K562 (cell line): ENCODE measurements at regions not wholly inside any gene's neighbourhood (a gene's known extent, or its start where the extent isn't known, plus 50 kb on each side); places are given as distances from the start of the nearest gene placed in this dataset.

Experiments used
- ATAC-seq: fragments of 200-7000 bp; cut with Tn5 transposase; 3 replicates; pipeline ENCODE4 v1.9.1; 2020; ENCODE audit warnings: moderate library complexity
- BruUV-seq: library from RNA; stranded (reverse); fragments of 400-500 nt; replicated peaks from 2 replicates; lab custom pipeline; 2021; lab: Mats Ljungman, UMichigan
- CTCF ChIA-PET: fragments of 300-600 bp; formaldehyde crosslinking; extraction: SDS; loops from one replicate; lab custom pipeline; 2021; ENCODE audit warnings: low intra/inter-chr PET ratio; lab: Yijun Ruan, JAX
- POLR2A ChIA-PET: fragments of 300-600, 350-650 bp; sonication (Branson Sonifier 250); formaldehyde crosslinking; extraction: SDS; loops from one replicate; lab custom pipeline; 2021; ENCODE audit warnings: antibody characterized with exemption, inconsistent platforms; lab: Yijun Ruan, JAX
- DNase-seq, 4 experiments: peaks; one replicate each; pipeline versions ENCODE4 v3.0.0 to v3.0.0-alpha.2; 2011 to 2018; ENCODE audit warnings: low spot score in 3 of 4, mixed read lengths in 3 of 4; ENCODE audit errors: extremely low read depth in 1 of 4
- FAIRE-seq: peaks from 2 replicates; lab custom pipeline; 2011; peaks lifted over from hg19 to GRCh38; lab: Jason Lieb, UNC
- H2AFZ ChIP-seq: 2 replicates; pipeline ENCODE4 v1.6.0; 2011; ENCODE audit warnings: low read depth, low read length, control low read depth, inconsistent platforms
- H3K27ac ChIP-seq: fragments of 200-600 bp; 3 replicates; pipeline ENCODE4 v1.8.0; 2011; ENCODE audit warnings: low read depth, mild to moderate bottlenecking, control low read depth, inconsistent platforms, low read length, moderate library complexity, mixed read lengths; ENCODE audit errors: extremely low read depth
- H3K27me3 ChIP-seq, 2 experiments: fragments of 300-600 bp in 1 of 2; 2 replicates in 1 of 2; 3 replicates in 1 of 2; pipeline versions ENCODE4 v1.6.0 to v1.8.0; 2011; ENCODE audit warnings: inconsistent platforms in 2 of 2, low read length in 2 of 2, mild to moderate bottlenecking in 1 of 2, mixed read lengths in 1 of 2, moderate library complexity in 1 of 2; ENCODE audit not compliant: control insufficient read depth in 2 of 2, insufficient read depth in 2 of 2
- H3K36me3 ChIP-seq: fragments of 300-600 bp; 3 replicates; pipeline ENCODE4 v1.8.0; 2011; ENCODE audit warnings: mild to moderate bottlenecking, low read length, inconsistent platforms; ENCODE audit not compliant: control insufficient read depth, insufficient read depth
- H3K4me1 ChIP-seq, 2 experiments: fragments of 200-600 bp in 1 of 2; replicated peaks in 1 of 2; 2 replicates in 1 of 2; 3 replicates in 1 of 2; pipeline versions ENCODE4 v1.5.1 to v1.8.0; 2011; ENCODE audit warnings: inconsistent platforms in 2 of 2, low read length in 2 of 2, mild to moderate bottlenecking in 1 of 2, mixed read lengths in 1 of 2, moderate library complexity in 1 of 2; ENCODE audit not compliant: control insufficient read depth in 2 of 2, insufficient read depth in 2 of 2
- H3K4me2 ChIP-seq: 2 replicates; pipeline ENCODE4 v1.6.1; 2011; ENCODE audit warnings: low read length, control low read depth, inconsistent platforms, mixed read lengths; ENCODE audit not compliant: insufficient read depth
- H3K4me3 ChIP-seq: fragments of 200-600 bp; sonication (generic), shearing (Covaris generic); 2 replicates; pipeline ENCODE4 v1.5.1; 2016; ENCODE audit warnings: control low read depth, inconsistent platforms
- H3K79me2 ChIP-seq: fragments of 200-600 bp; 3 replicates; pipeline ENCODE4 v1.8.0; 2011; ENCODE audit warnings: low read length, inconsistent platforms; ENCODE audit not compliant: control insufficient read depth, insufficient read depth
- H3K9ac ChIP-seq, 2 experiments: 2 replicates each; pipeline versions ENCODE4 v1.6.0 to v1.6.1; 2011; ENCODE audit warnings: low read depth in 2 of 2, low read length in 2 of 2, control low read depth in 1 of 2, inconsistent platforms in 1 of 2, mild to moderate bottlenecking in 1 of 2, mixed read lengths in 1 of 2; ENCODE audit not compliant: insufficient read depth in 1 of 2
- H3K9me1 ChIP-seq: one replicate; pipeline ENCODE4 v1.6.0; 2011; ENCODE audit warnings: inconsistent platforms, mild to moderate bottlenecking, low read length, moderate library complexity; ENCODE audit not compliant: control insufficient read depth, insufficient read depth
- H3K9me3 ChIP-seq: replicated peaks from 2 replicates; pipeline ENCODE4 v1.5.1; 2011; ENCODE audit warnings: low read depth, low read length, inconsistent platforms; ENCODE audit not compliant: control insufficient read depth, insufficient read depth
- H4K20me1 ChIP-seq: replicated peaks from 2 replicates; pipeline ENCODE4 v1.6.1; 2011; ENCODE audit warnings: low read length, inconsistent platforms, mixed read lengths; ENCODE audit not compliant: control insufficient read depth, insufficient read depth
- CBX3 ChIP-seq, 2 experiments: IDR thresholded peaks; 1 replicate in 1 of 2; 2 replicates in 1 of 2; pipeline ENCODE4 v1.6.1; 2012; ENCODE audit warnings: inconsistent platforms in 2 of 2, low read length in 2 of 2, borderline replicate concordance in 1 of 2, control low read depth in 1 of 2
- CCNT2 ChIP-seq: IDR thresholded peaks from 2 replicates; pipeline ENCODE4 v1.6.1; 2011; ENCODE audit warnings: borderline replicate concordance, low read depth, mild to moderate bottlenecking, moderate library complexity, mixed read lengths, low read length; ENCODE audit not compliant: insufficient read length; ENCODE audit errors: extremely low read depth
- HINFP ChIP-seq: fragments of 450-650 bp; conservative IDR thresholded peaks from 2 replicates; pipeline ENCODE4 v1.6.1; 2016; ENCODE audit warnings: missing genetic modification characterization, low read depth, mild to moderate bottlenecking, control low read depth, missing compliant biosample characterization
- HNRNPH1 ChIP-seq: fragments of 200-400 bp; formaldehyde crosslinking; optimal IDR thresholded peaks from 2 replicates; pipeline ENCODE3; 2017; ENCODE audit warnings: low read depth, mild to moderate bottlenecking, low read length, moderate library complexity
- PPARD ChIP-seq: fragments of 250-450 bp; sonication (Bioruptor Pico); IDR thresholded peaks from 2 replicates; pipeline ENCODE4 v1.8.0; 2022; ENCODE audit warnings: inconsistent platforms, mild to moderate bottlenecking, moderate library complexity
- RBM25 ChIP-seq: fragments of 200-400 bp; formaldehyde crosslinking; IDR thresholded peaks from 2 replicates; pipeline ENCODE4 v1.6.1; 2018; ENCODE audit warnings: low read length, low read depth, moderate library complexity; ENCODE audit not compliant: severe bottlenecking
- SREBF1 ChIP-seq: fragments of 150-350 bp; IDR thresholded peaks from 2 replicates; pipeline ENCODE4 v1.6.1; 2014; ENCODE audit warnings: antibody characterized with exemption, low read depth, low read length, borderline replicate concordance
- ZNF3 ChIP-seq: fragments of 250-450 bp; sonication (Bioruptor Pico); IDR thresholded peaks from 2 replicates; pipeline ENCODE4 v1.5.0; 2021; ENCODE audit warnings: mild to moderate bottlenecking, moderate library complexity
- ZNF512 ChIP-seq: IDR thresholded peaks from 2 replicates; pipeline ENCODE4 v1.6.1; 2016; ENCODE audit warnings: missing genetic modification characterization, missing compliant biosample characterization
- ZNF785 ChIP-seq: fragments of 250-450 bp; sonication (Bioruptor Pico); IDR thresholded peaks from 2 replicates; pipeline ENCODE4 v1.4.0; 2020; ENCODE audit warnings: mild to moderate bottlenecking
- WGBS: fragments of 100-300 bp; shearing (Covaris generic); methylation state at CpG from one replicate; pipeline ENCODE4 v1.1.6; 2016; ENCODE audit warnings: low coverage, mixed read lengths; ENCODE audit not compliant: insufficient coverage; ENCODE audit errors: missing lambda C conversion rate; 5-methylcytosine and 5-hydroxymethylcytosine counted together
- in situ Hi-C: fragments of 300-500 bp; cut with MboI; formaldehyde crosslinking; loops from 4 replicates; pipeline ENCODE4 v1.15.0; 2018; ENCODE audit warnings: inconsistent platforms, mixed read lengths
- intact Hi-C: fragments of 100-400 bp; cut with micrococcal nuclease; formaldehyde crosslinking; loops from 2 replicates; pipeline ENCODE4 v1.14.2; 2022

GRCh38 chr11:95522874-95523273 is 266.7 kb downstream of the FAM76B start:
- BruUV-seq = no TSS peak
- ATAC-seq (no peak), FAIRE-seq (no peak), DNase-seq (no peak)
- no peaks in the 10 kb centered on the region for H4K20me1 ChIP-seq
- H3K9me1 ChIP-seq = no peaks in the 10 kb centered on the region
- TF ChIP-seq CCNT2 = no peak
- TF ChIP-seq HNRNPH1 = no peak
- no peak for TF ChIP-seq ZNF512 (tag)
- TF ChIP-seq HINFP = no peak
- TF ChIP-seq PPARD = no peak
- no peak for TF ChIP-seq CBX3 (IDR thresholded peaks at IDR 0.05; ENCODE audit: borderline replicate concordance in 1 of 2, low read length in 2 of 2)
- no peak for TF ChIP-seq SREBF1
- TF ChIP-seq ZNF785 (CRISPR knock-in tag) = no peak
- no peak for TF ChIP-seq ZNF3 (CRISPR knock-in tag)
- no peak for TF ChIP-seq RBM25
- intact Hi-C loops = no loop called here
- CTCF ChIA-PET = no interaction called here
- H3K4me3 ChIP-seq = no peak overlapping the region
- POLR2A ChIA-PET = no interaction called here
- H3K9ac ChIP-seq = no peak overlapping the region
- H3K36me3 ChIP-seq = no peaks in the 10 kb centered on the region
- no peak overlapping the region for H3K4me2 ChIP-seq
- no peaks in the 10 kb centered on the region for H3K9me3 ChIP-seq
- in situ Hi-C loops = no loop called here
- no peak overlapping the region for H3K27ac ChIP-seq
- H3K4me1 ChIP-seq = no peaks in the 10 kb centered on the region
- no peak overlapping the region for H2AFZ ChIP-seq
- 12% methylated on average over 4 of the region's 4 CpGs for WGBS
- H3K27me3 ChIP-seq = peaks cover 0 to 2% of the 10 kb centered on the region in 2 experiments; a peak in 2 of 5 replicates
- no peaks in the 10 kb centered on the region for H3K79me2 ChIP-seq
